Suprapubic skin (tissue), 4 donors: ENCODE measurements at regions not wholly inside any gene's neighbourhood (a gene's known extent, or its start where the extent isn't known, plus 50 kb on each side); places are given as distances from the start of the nearest gene placed in this dataset.

ENCODE experiments used
- DNase-seq, 2 donors: peaks; one replicate each; pipeline ENCODE4 v3.0.0-alpha.2; 2019; ENCODE audit warnings: low spot score in 2 of 2
- H3K27ac ChIP-seq: fragments of 200-600 bp; sonication (generic); one replicate; pipeline ENCODE4 v1.5.1; 2019
- H3K27me3 ChIP-seq: fragments of 200-600 bp; sonication (generic); one replicate; pipeline ENCODE4 v1.5.1; 2019
- H3K36me3 ChIP-seq: fragments of 200-600 bp; sonication (generic); one replicate; pipeline ENCODE4 v1.5.1; 2019
- H3K4me1 ChIP-seq: fragments of 200-600 bp; sonication (generic); one replicate; pipeline ENCODE4 v1.5.1; 2019
- H3K4me3 ChIP-seq: fragments of 200-600 bp; sonication (generic); one replicate; pipeline ENCODE4 v1.5.1; 2019; ENCODE audit warnings: mild to moderate bottlenecking
- H3K9me3 ChIP-seq: fragments of 200-600 bp; sonication (generic); one replicate; pipeline ENCODE4 v1.5.1; 2019
- CTCF ChIP-seq, 2 donors: fragments of 200-600 bp in 1 of 2; fragments of 450-650 bp in 1 of 2; sonication (generic) in 1 of 2; IDR thresholded peaks; one replicate each; pipeline ENCODE4 v1.5.1; 2016 to 2019; ENCODE audit warnings: antibody characterized with exemption in 2 of 2, mild to moderate bottlenecking in 1 of 2, moderate library complexity in 1 of 2
- EP300 ChIP-seq: sonication (generic); formaldehyde crosslinking; IDR thresholded peaks from one replicate; pipeline ENCODE4 v1.6.1; 2017; ENCODE audit warnings: antibody characterized with exemption
- POLR2A ChIP-seq, 2 donors: fragments of 450-650 bp; IDR thresholded peaks; one replicate each; pipeline ENCODE4 v1.6.1; 2017; ENCODE audit warnings: antibody characterized with exemption in 2 of 2, mild to moderate bottlenecking in 2 of 2, moderate library complexity in 2 of 2
- POLR2AphosphoS5 ChIP-seq, 3 donors: sonication (generic); formaldehyde crosslinking; IDR thresholded peaks; one replicate each; pipeline ENCODE4 v1.6.1; 2017; ENCODE audit warnings: antibody characterized with exemption in 3 of 3
- WGBS: methylation state at CpG from one replicate; pipeline ENCODE4 v1.1.5; 2018; 5-methylcytosine and 5-hydroxymethylcytosine counted together

- H3K27me3 ChIP-seq = peaks cover 33% of the 10 kb centered on the region
- no peaks in the 10 kb centered on the region for H3K9me3 ChIP-seq
- H3K27ac ChIP-seq = no peak overlapping the region
- no peak overlapping the region for H3K4me3 ChIP-seq
- WGBS = 89% methylated on average over 8 of the region's 8 CpGs
- TF ChIP-seq CTCF (IDR thresholded peaks at IDR 0.05) (no peak), POLR2A (IDR thresholded peaks at IDR 0.05) (no peak), POLR2AphosphoS5 (IDR thresholded peaks at IDR 0.05) (no peak), EP300 (no peak)
- peak in 1 of 2 donors; percentile 21 for DNase-seq
- H3K36me3 ChIP-seq = no peaks in the 10 kb centered on the region
- no peaks in the 10 kb centered on the region for H3K4me1 ChIP-seq
Measured at GRCh38 chr22:47411006-47411405, 648.6 kb downstream of the TBC1D22A start.

GRCh38 chr22:47409539-47410275 is 647.3 kb downstream of the TBC1D22A start:
- Histone ChIP-seq H3K27ac (no peak overlapping the region), H3K4me3 (no peak overlapping the region), H3K4me1 (no peaks in the 10 kb centered on the region), H3K27me3 (peaks cover 35% of the 10 kb centered on the region), H3K9me3 (no peaks in the 10 kb centered on the region), H3K36me3 (no peaks in the 10 kb centered on the region)
- peak in 1 of 2 donors; percentile 34 for DNase-seq
- TF ChIP-seq CTCF (IDR thresholded peaks at IDR 0.05) (no peak), EP300 (no peak), POLR2AphosphoS5 (IDR thresholded peaks at IDR 0.05) (no peak), POLR2A (IDR thresholded peaks at IDR 0.05) (no peak)
- WGBS = 62% methylated on average over 12 of the region's 12 CpGs

GRCh38 chr22:47408409-47408808 is 646.0 kb downstream of the TBC1D22A start:
- Histone ChIP-seq H3K27ac (no peak overlapping the region), H3K4me1 (no peaks in the 10 kb centered on the region), H3K9me3 (no peaks in the 10 kb centered on the region), H3K36me3 (no peaks in the 10 kb centered on the region), H3K27me3 (peaks cover 47% of the 10 kb centered on the region), H3K4me3 (no peak overlapping the region)
- TF ChIP-seq POLR2A (IDR thresholded peaks at IDR 0.05) (no peak), CTCF (IDR thresholded peaks at IDR 0.05) (no peak), POLR2AphosphoS5 (IDR thresholded peaks at IDR 0.05) (no peak), EP300 (no peak)
- WGBS = 59% methylated on average over 7 of the region's 7 CpGs
- peak in 1 of 2 donors; percentile 65 for DNase-seq

GRCh38 chr22:47407461-47408025 is 645.1 kb downstream of the TBC1D22A start:
- Histone ChIP-seq H3K9me3 (no peaks in the 10 kb centered on the region), H3K36me3 (no peaks in the 10 kb centered on the region), H3K4me3 (no peak overlapping the region), H3K4me1 (no peaks in the 10 kb centered on the region), H3K27ac (no peak overlapping the region), H3K27me3 (peaks cover 52% of the 10 kb centered on the region)
- 54% methylated on average over 6 of the region's 6 CpGs for WGBS
- TF ChIP-seq EP300 (no peak), CTCF (IDR thresholded peaks at IDR 0.05) (no peak), POLR2A (IDR thresholded peaks at IDR 0.05) (no peak), POLR2AphosphoS5 (IDR thresholded peaks at IDR 0.05) (no peak)
- peak in 1 of 2 donors; percentile 23 for DNase-seq

GRCh38 chr22:47406896-47407295 is 644.4 kb downstream of the TBC1D22A start:
- no peaks in the 10 kb centered on the region for H3K9me3 ChIP-seq
- no peak overlapping the region for H3K4me3 ChIP-seq
- no peaks in the 10 kb centered on the region for H3K36me3 ChIP-seq
- H3K27ac ChIP-seq = no peak overlapping the region
- H3K4me1 ChIP-seq = no peaks in the 10 kb centered on the region
- DNase-seq = peak in 1 of 2 donors; percentile 47
- TF ChIP-seq CTCF (IDR thresholded peaks at IDR 0.05) = no peak
- TF ChIP-seq POLR2A (IDR thresholded peaks at IDR 0.05) = no peak
- H3K27me3 ChIP-seq = peaks cover 52% of the 10 kb centered on the region
- WGBS = 80% methylated on average over 11 of the region's 11 CpGs
